Peyer's patch (tissue), 4 donors: ENCODE measurements at regions not wholly inside any gene's neighbourhood (a gene's known extent, or its start where the extent isn't known, plus 50 kb on each side); places are given as distances from the start of the nearest gene placed in this dataset.

Experiments used
- POLR2A ChIP-seq, 2 donors: fragments of 450-650 bp; IDR thresholded peaks; one replicate each; pipeline ENCODE4 v1.5.1; 2017; ENCODE audit warnings: antibody characterized with exemption in 2 of 2, mild to moderate bottlenecking in 2 of 2, moderate library complexity in 2 of 2
- TF ChIP-seq, protein P1 (sequence below), 6 experiments: fragments of 450-650 bp in 4 of 6; fragments of 200-600 bp in 2 of 6; sonication (generic) in 1 of 6; IDR thresholded peaks; one replicate each; pipeline ENCODE4 v1.5.1; 2017 to 2019; ENCODE audit warnings: antibody characterized with exemption in 6 of 6, mild to moderate bottlenecking in 3 of 6, moderate library complexity in 1 of 6

DNA sequence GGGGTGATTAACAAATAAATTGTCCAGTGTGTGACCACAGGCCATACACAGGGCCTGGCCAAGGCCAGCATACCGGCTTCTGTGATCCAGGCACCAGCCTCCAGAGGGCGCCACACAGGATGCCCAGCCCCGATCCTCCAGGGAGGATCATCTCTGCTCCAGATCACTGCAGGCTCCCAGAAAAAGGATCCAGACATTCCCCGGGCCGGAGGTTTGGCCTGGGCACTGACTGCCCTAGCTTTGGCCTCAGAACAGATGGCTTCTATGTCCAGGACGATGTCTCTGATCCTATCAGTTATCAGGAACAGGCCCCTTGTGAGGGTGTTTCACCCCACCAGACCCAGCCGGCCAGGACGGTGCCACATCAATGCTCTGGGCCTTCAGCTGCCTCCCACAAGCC lies 74.5 kb upstream of the LMO1 start:
- TF ChIP-seq, protein P1, sequence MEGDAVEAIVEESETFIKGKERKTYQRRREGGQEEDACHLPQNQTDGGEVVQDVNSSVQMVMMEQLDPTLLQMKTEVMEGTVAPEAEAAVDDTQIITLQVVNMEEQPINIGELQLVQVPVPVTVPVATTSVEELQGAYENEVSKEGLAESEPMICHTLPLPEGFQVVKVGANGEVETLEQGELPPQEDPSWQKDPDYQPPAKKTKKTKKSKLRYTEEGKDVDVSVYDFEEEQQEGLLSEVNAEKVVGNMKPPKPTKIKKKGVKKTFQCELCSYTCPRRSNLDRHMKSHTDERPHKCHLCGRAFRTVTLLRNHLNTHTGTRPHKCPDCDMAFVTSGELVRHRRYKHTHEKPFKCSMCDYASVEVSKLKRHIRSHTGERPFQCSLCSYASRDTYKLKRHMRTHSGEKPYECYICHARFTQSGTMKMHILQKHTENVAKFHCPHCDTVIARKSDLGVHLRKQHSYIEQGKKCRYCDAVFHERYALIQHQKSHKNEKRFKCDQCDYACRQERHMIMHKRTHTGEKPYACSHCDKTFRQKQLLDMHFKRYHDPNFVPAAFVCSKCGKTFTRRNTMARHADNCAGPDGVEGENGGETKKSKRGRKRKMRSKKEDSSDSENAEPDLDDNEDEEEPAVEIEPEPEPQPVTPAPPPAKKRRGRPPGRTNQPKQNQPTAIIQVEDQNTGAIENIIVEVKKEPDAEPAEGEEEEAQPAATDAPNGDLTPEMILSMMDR (IDR thresholded peaks at IDR 0.05) = peak in 4 of 6 experiments; percentile 50 to 61 (median 58)
- TF ChIP-seq POLR2A (IDR thresholded peaks at IDR 0.05) = no peak
